ENCODE measurements at regions not wholly inside any gene's neighbourhood (a gene's known extent, or its start where the extent isn't known, plus 50 kb on each side); places are given as distances from the start of the nearest gene placed in this dataset.
A peak's percentile ranks its signal among the peaks of the same experiment; 100 is the strongest.

- Mint-ChIP-seq H3K9me3 (no peaks in the 10 kb centered on the region), H3K4me3 (no peak overlapping the region), H3K27ac (no peak overlapping the region), H3K4me1 (peaks cover 20% of the 10 kb centered on the region), H3K36me3 (no peaks in the 10 kb centered on the region)
- DNase-seq (ENCODE audit: low spot score in 2 of 2) (no peak), ATAC-seq (no peak)
Measured at GRCh38 chr5:67353500-67354450, 157.2 kb upstream of the CD180 start.

GRCh38 chr5:67350618-67351201, 154.1 kb upstream of the CD180 start:
- H3K4me1 Mint-ChIP-seq = peaks cover 20% of the 10 kb centered on the region
- no peaks in the 10 kb centered on the region for H3K9me3 Mint-ChIP-seq
- peak overlapping the region; percentile 37 for H3K27ac Mint-ChIP-seq
- DNase-seq (ENCODE audit: low spot score in 2 of 2) = no peak
- no peaks in the 10 kb centered on the region for H3K36me3 Mint-ChIP-seq
- ATAC-seq = peak; percentile 48
- peak overlapping the region; percentile 42 for H3K4me3 Mint-ChIP-seq

GRCh38 chr5:67350185-67350584, 153.6 kb upstream of the CD180 start:
- H3K27ac Mint-ChIP-seq = peak overlapping the region; percentile 37
- H3K36me3 Mint-ChIP-seq = no peaks in the 10 kb centered on the region

GRCh38 chr5:67347821-67348220, 151.2 kb upstream of the CD180 start:
- DNase-seq (ENCODE audit: low spot score in 2 of 2) (no peak), ATAC-seq (no peak)
- Mint-ChIP-seq H3K27ac (no peak overlapping the region), H3K9me3 (peaks cover 12% of the 10 kb centered on the region), H3K4me1 (peaks cover 20% of the 10 kb centered on the region), H3K4me3 (no peak overlapping the region), H3K36me3 (no peaks in the 10 kb centered on the region)

More at GRCh38 chr5:67350185-67350584, 153.6 kb upstream of the CD180 start:
- DNase-seq (ENCODE audit: low spot score in 2 of 2) = no peak
- Mint-ChIP-seq H3K4me1 (peaks cover 20% of the 10 kb centered on the region), H3K4me3 (peak overlapping the region; percentile 42), H3K9me3 (no peaks in the 10 kb centered on the region)
- ATAC-seq = no peak

GRCh38 chr5:67346611-67347010, 150.0 kb upstream of the CD180 start:
- DNase-seq (ENCODE audit: low spot score in 2 of 2) (no peak), ATAC-seq (no peak)
- Mint-ChIP-seq H3K4me1 (peaks cover 15% of the 10 kb centered on the region), H3K36me3 (no peaks in the 10 kb centered on the region), H3K9me3 (peaks cover 12% of the 10 kb centered on the region), H3K4me3 (no peak overlapping the region), H3K27ac (no peak overlapping the region)

GRCh38 chr5:67344870-67345269, 148.3 kb upstream of the CD180 start:
- no peaks in the 10 kb centered on the region for H3K36me3 Mint-ChIP-seq
- DNase-seq (ENCODE audit: low spot score in 2 of 2) = no peak

GRCh38 chr5:67343835-67344234, 147.2 kb upstream of the CD180 start:
- Mint-ChIP-seq H3K4me1 (no peaks in the 10 kb centered on the region), H3K4me3 (no peak overlapping the region), H3K9me3 (peaks cover 12% of the 10 kb centered on the region), H3K27ac (no peak overlapping the region), H3K36me3 (no peaks in the 10 kb centered on the region)
- ATAC-seq (no peak), DNase-seq (ENCODE audit: low spot score in 2 of 2) (no peak)

More at GRCh38 chr5:67344870-67345269, 148.3 kb upstream of the CD180 start:
- ATAC-seq = no peak
- Mint-ChIP-seq H3K27ac (no peak overlapping the region), H3K4me1 (no peaks in the 10 kb centered on the region), H3K4me3 (no peak overlapping the region), H3K9me3 (peaks cover 12% of the 10 kb centered on the region)

GRCh38 chr5:67341478-67341877, 144.9 kb upstream of the CD180 start:
- H3K4me1 Mint-ChIP-seq = no peaks in the 10 kb centered on the region
- H3K27ac Mint-ChIP-seq = no peak overlapping the region
- no peak for ATAC-seq
- H3K4me3 Mint-ChIP-seq = no peak overlapping the region
- H3K9me3 Mint-ChIP-seq = peaks cover 12% of the 10 kb centered on the region
- H3K36me3 Mint-ChIP-seq = no peaks in the 10 kb centered on the region
- no peak for DNase-seq (ENCODE audit: low spot score in 2 of 2)

- H3K27ac Mint-ChIP-seq = no peak overlapping the region
- H3K4me3 Mint-ChIP-seq = no peak overlapping the region
- DNase-seq (ENCODE audit: low spot score in 2 of 2) (no peak), ATAC-seq (no peak)
- H3K36me3 Mint-ChIP-seq = no peaks in the 10 kb centered on the region
- peaks cover 5% of the 10 kb centered on the region for H3K9me3 Mint-ChIP-seq
- H3K4me1 Mint-ChIP-seq = no peaks in the 10 kb centered on the region
Measured at GRCh38 chr5:67339219-67339767, 142.7 kb upstream of the CD180 start.

- no peaks in the 10 kb centered on the region for H3K4me1 Mint-ChIP-seq
- no peak overlapping the region for H3K4me3 Mint-ChIP-seq
- peaks cover 3% of the 10 kb centered on the region for H3K9me3 Mint-ChIP-seq
Measured at GRCh38 chr5:67338421-67338820, 141.8 kb upstream of the CD180 start.

GRCh38 chr5:67337751-67338150, 141.2 kb upstream of the CD180 start:
- ATAC-seq (no peak), DNase-seq (ENCODE audit: low spot score in 2 of 2) (no peak)
- no peak overlapping the region for H3K4me3 Mint-ChIP-seq
- no peaks in the 10 kb centered on the region for H3K36me3 Mint-ChIP-seq
- H3K27ac Mint-ChIP-seq = no peak overlapping the region
- H3K4me1 Mint-ChIP-seq = no peaks in the 10 kb centered on the region
- H3K9me3 Mint-ChIP-seq = no peaks in the 10 kb centered on the region

More at GRCh38 chr5:67338421-67338820, 141.8 kb upstream of the CD180 start:
- ATAC-seq = no peak
- Mint-ChIP-seq H3K36me3 (no peaks in the 10 kb centered on the region), H3K27ac (no peak overlapping the region)
- DNase-seq (ENCODE audit: low spot score in 2 of 2) = no peak

GRCh38 chr5:67335426-67335825, 138.8 kb upstream of the CD180 start:
- peaks cover 4% of the 10 kb centered on the region for H3K9me3 Mint-ChIP-seq
- ATAC-seq (no peak), DNase-seq (ENCODE audit: low spot score in 2 of 2) (no peak)
- H3K4me3 Mint-ChIP-seq = no peak overlapping the region
- H3K4me1 Mint-ChIP-seq = no peaks in the 10 kb centered on the region
- no peaks in the 10 kb centered on the region for H3K36me3 Mint-ChIP-seq
- no peak overlapping the region for H3K27ac Mint-ChIP-seq

GRCh38 chr5:67334373-67334772, 137.8 kb upstream of the CD180 start:
- Mint-ChIP-seq H3K27ac (no peak overlapping the region), H3K4me1 (no peaks in the 10 kb centered on the region), H3K9me3 (peaks cover 4% of the 10 kb centered on the region), H3K36me3 (no peaks in the 10 kb centered on the region), H3K4me3 (no peak overlapping the region)
- no peak for DNase-seq (ENCODE audit: low spot score in 2 of 2)
- ATAC-seq = no peak

GRCh38 chr5:67333171-67333570, 136.6 kb upstream of the CD180 start:
- Mint-ChIP-seq H3K4me3 (no peak overlapping the region), H3K9me3 (peaks cover 4% of the 10 kb centered on the region)

GRCh38 chr5:67331296-67331925, 134.8 kb upstream of the CD180 start:
- no peak for ATAC-seq
- Mint-ChIP-seq H3K4me1 (no peaks in the 10 kb centered on the region), H3K9me3 (peaks cover 4% of the 10 kb centered on the region), H3K36me3 (no peaks in the 10 kb centered on the region), H3K27ac (no peak overlapping the region), H3K4me3 (no peak overlapping the region)
- no peak for DNase-seq (ENCODE audit: low spot score in 2 of 2)

More at GRCh38 chr5:67333171-67333570, 136.6 kb upstream of the CD180 start:
- H3K27ac Mint-ChIP-seq = no peak overlapping the region
- ATAC-seq = no peak
- no peaks in the 10 kb centered on the region for H3K4me1 Mint-ChIP-seq
- DNase-seq (ENCODE audit: low spot score in 2 of 2) = no peak
- no peaks in the 10 kb centered on the region for H3K36me3 Mint-ChIP-seq
